ENCODE measurements at regions not wholly inside any gene's neighbourhood (a gene's known extent, or its start where the extent isn't known, plus 50 kb on each side); places are given as distances from the start of the nearest gene placed in this dataset.

DNA sequence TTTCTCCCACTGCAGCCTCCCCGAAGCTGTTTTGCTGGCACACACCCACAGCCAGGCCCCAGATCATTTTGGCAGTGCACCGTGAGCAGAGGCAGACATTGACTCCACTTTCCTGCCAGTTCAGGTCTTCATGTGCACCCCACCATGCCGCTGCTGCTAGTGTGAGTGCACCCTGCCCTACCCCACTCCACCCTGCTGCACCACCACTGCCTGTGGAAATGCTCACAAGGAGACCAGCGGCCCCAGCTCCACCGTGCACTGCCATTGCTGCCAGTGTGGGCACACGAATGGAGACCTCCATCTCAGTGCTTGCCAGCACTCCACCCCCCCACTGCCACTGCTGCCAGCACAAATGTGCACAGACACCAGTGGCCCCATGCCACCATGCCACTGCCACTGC is 277.6 kb upstream of the ZC4H2 start:
- Histone ChIP-seq H3K79me2 (ENCODE audit: control insufficient read depth, insufficient read depth, low read length) (no peaks in the 10 kb centered on the region), H3K27ac (ENCODE audit: extremely low read depth, low read depth, low read length) (no peak overlapping the region), H3K27me3 (ENCODE audit: control insufficient read depth in 2 of 2, insufficient read depth in 2 of 2, low read length in 2 of 2) (no peaks in the 10 kb centered on the region), H3K36me3 (ENCODE audit: control insufficient read depth, insufficient read depth, low read length) (no peaks in the 10 kb centered on the region), H3K9ac (ENCODE audit: insufficient read depth in 1 of 2, low read depth in 2 of 2, low read length in 2 of 2) (no peak overlapping the region), H3K4me3 (no peak overlapping the region), H3K4me2 (ENCODE audit: insufficient read depth, low read length) (no peak overlapping the region), H3K9me1 (ENCODE audit: control insufficient read depth, insufficient read depth, low read length) (no peaks in the 10 kb centered on the region), H4K20me1 (replicated peaks; ENCODE audit: control insufficient read depth, insufficient read depth, low read length) (no peaks in the 10 kb centered on the region), H2AFZ (ENCODE audit: low read depth, low read length) (no peak overlapping the region), H3K4me1 (replicated peaks in 1 of 2; ENCODE audit: control insufficient read depth in 2 of 2, insufficient read depth in 2 of 2, low read length in 2 of 2) (no peaks in the 10 kb centered on the region), H3K9me3 (replicated peaks; ENCODE audit: control insufficient read depth, insufficient read depth, low read depth, low read length) (no peaks in the 10 kb centered on the region)
- in situ Hi-C loops (cut with MboI) = no loop called here
- CTCF ChIA-PET (ENCODE audit: low intra/inter-chr PET ratio) = no interaction called here
- intact Hi-C loops (cut with micrococcal nuclease) = no loop called here
- 7% methylated on average over 6 of the region's 6 CpGs for WGBS (ENCODE audit: insufficient coverage, low coverage, missing lambda C conversion rate)
- no TSS peak for BruUV-seq (replicated peaks)
- POLR2A ChIA-PET = no interaction called here
- TF ChIP-seq CBX1 (IDR thresholded peaks at IDR 0.05; ENCODE audit: low read depth) (no peak), CBFA2T2 (conservative IDR thresholded peaks at IDR 0.05) (no peak), KDM5B (IDR thresholded peaks at IDR 0.05; ENCODE audit: insufficient replicate concordance, low read depth, low read length) (no peak), MYBL2 (IDR thresholded peaks at IDR 0.05; ENCODE audit: low read depth) (no peak), MYBL2 (CRISPR knock-in tag; IDR thresholded peaks at IDR 0.05; ENCODE audit: borderline replicate concordance) (no peak), RBM25 (IDR thresholded peaks at IDR 0.05; ENCODE audit: low read depth, low read length, severe bottlenecking) (no peak), CBX5 (IDR thresholded peaks at IDR 0.05; ENCODE audit: borderline replicate concordance, low read depth) (no peak), NR1H2 (CRISPR knock-in tag; IDR thresholded peaks at IDR 0.05) (no peak), JUND (IDR thresholded peaks at IDR 0.05; ENCODE audit: borderline replicate concordance, low read depth, low read length) (no peak), JUND (tag; IDR thresholded peaks at IDR 0.05; ENCODE audit: borderline replicate concordance, low read depth, low read length) (no peak), EWSR1 (IDR thresholded peaks at IDR 0.05; ENCODE audit: borderline replicate concordance, low read depth, partially characterized antibody) (no peak), POLR2H (tag; IDR thresholded peaks at IDR 0.05; ENCODE audit: low read depth) (no peak), ZNF175 (CRISPR knock-in tag; IDR thresholded peaks at IDR 0.05; ENCODE audit: low read depth) (no peak), ZKSCAN3 (CRISPR knock-in tag; IDR thresholded peaks at IDR 0.05) (no peak), PCBP2 (IDR thresholded peaks at IDR 0.05; ENCODE audit: low read depth, low read length, poor library complexity, severe bottlenecking) (no peak), ZNF311 (CRISPR knock-in tag; IDR thresholded peaks at IDR 0.05) (no peak)
- TF ChIP-seq, protein P1, sequence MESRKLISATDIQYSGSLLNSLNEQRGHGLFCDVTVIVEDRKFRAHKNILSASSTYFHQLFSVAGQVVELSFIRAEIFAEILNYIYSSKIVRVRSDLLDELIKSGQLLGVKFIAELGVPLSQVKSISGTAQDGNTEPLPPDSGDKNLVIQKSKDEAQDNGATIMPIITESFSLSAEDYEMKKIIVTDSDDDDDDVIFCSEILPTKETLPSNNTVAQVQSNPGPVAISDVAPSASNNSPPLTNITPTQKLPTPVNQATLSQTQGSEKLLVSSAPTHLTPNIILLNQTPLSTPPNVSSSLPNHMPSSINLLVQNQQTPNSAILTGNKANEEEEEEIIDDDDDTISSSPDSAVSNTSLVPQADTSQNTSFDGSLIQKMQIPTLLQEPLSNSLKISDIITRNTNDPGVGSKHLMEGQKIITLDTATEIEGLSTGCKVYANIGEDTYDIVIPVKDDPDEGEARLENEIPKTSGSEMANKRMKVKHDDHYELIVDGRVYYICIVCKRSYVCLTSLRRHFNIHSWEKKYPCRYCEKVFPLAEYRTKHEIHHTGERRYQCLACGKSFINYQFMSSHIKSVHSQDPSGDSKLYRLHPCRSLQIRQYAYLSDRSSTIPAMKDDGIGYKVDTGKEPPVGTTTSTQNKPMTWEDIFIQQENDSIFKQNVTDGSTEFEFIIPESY (CRISPR knock-in tag; IDR thresholded peaks at IDR 0.05) = no peak
- TF ChIP-seq, protein P2, sequence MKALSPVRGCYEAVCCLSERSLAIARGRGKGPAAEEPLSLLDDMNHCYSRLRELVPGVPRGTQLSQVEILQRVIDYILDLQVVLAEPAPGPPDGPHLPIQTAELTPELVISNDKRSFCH (CRISPR knock-in tag; IDR thresholded peaks at IDR 0.05) = no peak
- TF ChIP-seq, protein P2 (tag; IDR thresholded peaks at IDR 0.05) = no peak
- DNase-seq (ENCODE audit: extremely low read depth in 1 of 4, low spot score in 3 of 4) (no peak), ATAC-seq (no peak), FAIRE-seq (no peak)

Measured in K562 (cell line).